Mesendoderm (in vitro differentiated cells): ENCODE measurements at regions not wholly inside any gene's neighbourhood (a gene's known extent, or its start where the extent isn't known, plus 50 kb on each side); places are given as distances from the start of the nearest gene placed in this dataset. TPM values are rescaled to one million over a fixed set of nuclear protein-coding genes. Genes with fewer than 3 reads are reported as not detected.

Experiments
- DNase-seq: peaks from one replicate; pipeline ENCODE4 v3.0.0; 2013
- H2AK5ac ChIP-seq: 2 replicates; pipeline ENCODE4 v1.6.1; 2013; ENCODE audit warnings: low read length, inconsistent platforms
- H2BK120ac ChIP-seq: 2 replicates; pipeline ENCODE4 v1.6.1; 2013; ENCODE audit warnings: low read depth, mild to moderate bottlenecking, low read length, moderate library complexity, mixed read lengths
- H2BK15ac ChIP-seq: replicated peaks from 2 replicates; pipeline ENCODE4 v1.6.1; 2013; ENCODE audit warnings: low read depth, mild to moderate bottlenecking, moderate library complexity
- H2BK5ac ChIP-seq: 2 replicates; pipeline ENCODE4 v1.6.1; 2013; ENCODE audit warnings: low read length, inconsistent platforms
- H3K18ac ChIP-seq: 2 replicates; pipeline ENCODE4 v1.6.1; 2013; ENCODE audit warnings: mild to moderate bottlenecking, low read length, mixed read lengths
- H3K23ac ChIP-seq: one replicate; pipeline ENCODE4 v1.6.1; 2013; ENCODE audit warnings: low read length
- H3K27ac ChIP-seq: 2 replicates; pipeline ENCODE4 v1.5.1; 2013; ENCODE audit warnings: low read depth, mild to moderate bottlenecking, inconsistent platforms, low read length, moderate library complexity
- H3K27me3 ChIP-seq: 2 replicates; pipeline ENCODE4 v1.6.1; 2013; ENCODE audit warnings: low read length, control low read depth, mild to moderate bottlenecking, inconsistent platforms; ENCODE audit not compliant: insufficient read depth, poor library complexity
- H3K36me3 ChIP-seq: 2 replicates; pipeline ENCODE4 v1.6.1; 2013; ENCODE audit warnings: low read length, inconsistent platforms; ENCODE audit not compliant: control insufficient read depth, insufficient read depth
- H3K4ac ChIP-seq: one replicate; pipeline ENCODE4 v1.6.1; 2013; ENCODE audit warnings: low read depth, mild to moderate bottlenecking, low read length, moderate library complexity
- H3K4me1 ChIP-seq: 2 replicates; pipeline ENCODE4 v1.6.1; 2013; ENCODE audit warnings: low read depth, low read length, inconsistent platforms; ENCODE audit not compliant: control insufficient read depth
- H3K4me2 ChIP-seq: 2 replicates; pipeline ENCODE4 v1.6.1; 2013; ENCODE audit warnings: low read length
- H3K4me3 ChIP-seq: 2 replicates; pipeline ENCODE4 v1.5.1; 2013; ENCODE audit warnings: mild to moderate bottlenecking, low read length
- H3K56ac ChIP-seq: one replicate; pipeline ENCODE4 v1.6.1; 2013; ENCODE audit warnings: low read length
- H3K79me1 ChIP-seq: 2 replicates; pipeline ENCODE4 v1.6.1; 2013; ENCODE audit warnings: low read length, inconsistent platforms
- H3K79me2 ChIP-seq: 2 replicates; pipeline ENCODE4 v1.6.1; 2013; ENCODE audit warnings: mild to moderate bottlenecking, low read length; ENCODE audit not compliant: control insufficient read depth, insufficient read depth
- H3K9ac ChIP-seq: 2 replicates; pipeline ENCODE4 v1.6.1; 2013; ENCODE audit warnings: low read length, inconsistent platforms
- H4K5ac ChIP-seq: one replicate; pipeline ENCODE4 v1.6.1; 2013; ENCODE audit warnings: low read length
- H4K8ac ChIP-seq: one replicate; pipeline ENCODE4 v1.6.1; 2013; ENCODE audit warnings: low read depth, mild to moderate bottlenecking, control low read depth, low read length, moderate library complexity
- WGBS: extraction: QIAGEN DNeasy Blood & Tissue Kit; methylation state at CpG from one replicate; pipeline ENCODE4 v1.1.7; 2013; ENCODE audit warnings: low lambda C conversion rate, missing lambda C conversion rate; ENCODE audit not compliant: insufficient coverage; ENCODE audit errors: extremely low coverage; 5-methylcytosine and 5-hydroxymethylcytosine counted together
- small RNA-seq: library from polyadenylated mRNA; stranded (forward); fragments of <200 nt; extraction: miRNeasy Mini kit (QIAGEN cat#:217004); gene quantifications from one replicate; pipeline ENCODE3, GENCODE V24; 2013; ENCODE audit not compliant: insufficient read depth

GRCh38 chr2:15997728-15998280, 57.5 kb downstream of the MYCN start:
- Histone ChIP-seq H3K79me2 (no peaks in the 10 kb centered on the region), H3K56ac (no peak overlapping the region)
- no peak for DNase-seq

GRCh38 chr2:15996536-15997423, 56.4 kb downstream of the MYCN start:
- Histone ChIP-seq H3K4ac (no peak overlapping the region), H3K4me1 (peaks cover 2% of the 10 kb centered on the region), H2AK5ac (no peak overlapping the region), H3K79me2 (no peaks in the 10 kb centered on the region), H3K4me2 (no peak overlapping the region), H3K23ac (no peak overlapping the region), H4K5ac (no peak overlapping the region), H3K27ac (no peak overlapping the region), H4K8ac (no peak overlapping the region), H3K9ac (no peak overlapping the region), H2BK5ac (no peak overlapping the region), H2BK120ac (no peak overlapping the region), H3K4me3 (no peak overlapping the region), H3K56ac (no peak overlapping the region), H3K18ac (no peak overlapping the region), H3K79me1 (no peaks in the 10 kb centered on the region), H2BK15ac (no peak overlapping the region), H3K27me3 (no peaks in the 10 kb centered on the region), H3K36me3 (no peaks in the 10 kb centered on the region)
- no CpG with 5 or more reads among the region's 10 CpGs for WGBS
- DNase-seq, result no peak

More at GRCh38 chr2:15997728-15998280, 57.5 kb downstream of the MYCN start:
- no peak overlapping the region for H2BK120ac ChIP-seq
- H3K4me3 ChIP-seq, result no peak overlapping the region
- no peak overlapping the region for H4K8ac ChIP-seq
- H3K27ac ChIP-seq, result no peak overlapping the region
- H2BK5ac ChIP-seq, result no peak overlapping the region
- H3K27me3 ChIP-seq, result no peaks in the 10 kb centered on the region
- H3K4me1 ChIP-seq, result no peaks in the 10 kb centered on the region
- H3K23ac ChIP-seq, result no peak overlapping the region
- no peak overlapping the region for H3K4me2 ChIP-seq
- no peak overlapping the region for H3K18ac ChIP-seq
- no peak overlapping the region for H3K4ac ChIP-seq
- no CpG with 5 or more reads among the region's 2 CpGs for WGBS
- no peak overlapping the region for H2BK15ac ChIP-seq
- no peaks in the 10 kb centered on the region for H3K36me3 ChIP-seq
- H3K79me1 ChIP-seq, result no peaks in the 10 kb centered on the region
- H2AK5ac ChIP-seq, result no peak overlapping the region
- H4K5ac ChIP-seq, result no peak overlapping the region
- H3K9ac ChIP-seq, result no peak overlapping the region

Small RNA genes in the stretch of these regions (small RNA-seq; reads per million reads assigned to genes)
- gene AC174048.1 (not detected), gene RF00561 (not detected)
